ENCODE measurements at regions not wholly inside any gene's neighbourhood (a gene's known extent, or its start where the extent isn't known, plus 50 kb on each side); places are given as distances from the start of the nearest gene placed in this dataset.
"Not testable (repeated sequence)": the region's sequence is repeated elsewhere in the genome, so short reads cannot be mapped to it uniquely, and the experiment has no call there.

GRCh38 chr12:33115716-33116115 lies 219.1 kb upstream of the PKP2 start:
- no peak overlapping the region for H3K9ac ChIP-seq (ENCODE audit: low read depth, low read length)
- H3K27ac ChIP-seq (ENCODE audit: low read depth, low read length): peak overlapping the region; percentile 65
- no peak overlapping the region for H3K4me3 ChIP-seq (ENCODE audit: low read depth, low read length)
- peaks cover 27% of the 10 kb centered on the region for H3K4me1 ChIP-seq (ENCODE audit: control insufficient read depth, insufficient read depth, low read length)
- H3K27me3 ChIP-seq (ENCODE audit: control insufficient read depth, insufficient read depth, low read length): no peaks in the 10 kb centered on the region
- no peaks in the 10 kb centered on the region for H3K9me3 ChIP-seq (ENCODE audit: control insufficient read depth, insufficient read depth, low read length)
- no peaks in the 10 kb centered on the region for H3K36me3 ChIP-seq (ENCODE audit: control insufficient read depth, insufficient read depth, low read length)

DNA sequence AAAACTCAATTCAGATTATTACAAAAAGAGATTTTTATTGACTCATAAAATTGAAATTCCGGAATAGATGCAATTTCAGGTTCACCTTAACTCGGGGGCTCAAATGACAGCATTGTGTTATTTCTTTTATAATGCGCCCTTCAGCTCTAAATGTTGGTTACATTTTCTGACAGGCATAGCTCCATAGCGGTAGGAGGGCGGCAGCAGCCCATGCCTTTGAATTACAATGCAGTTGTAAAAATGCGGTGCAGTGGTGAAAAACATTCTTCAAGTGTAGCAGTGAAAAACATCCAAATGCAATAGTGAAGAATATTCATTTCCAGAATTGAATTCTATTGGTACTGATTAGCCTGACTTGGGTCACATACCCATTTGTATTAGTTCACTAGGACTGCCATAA lies 215.3 kb upstream of the PKP2 start:
- H3K4me1 ChIP-seq (ENCODE audit: control insufficient read depth, insufficient read depth, low read length): peaks cover 27% of the 10 kb centered on the region
- no peaks in the 10 kb centered on the region for H3K27me3 ChIP-seq (ENCODE audit: control insufficient read depth, insufficient read depth, low read length)
- H3K4me3 ChIP-seq (ENCODE audit: low read depth, low read length): peak overlapping the region; percentile 7; the same call in 1 of the 2 replicates
- H3K27ac ChIP-seq (ENCODE audit: low read depth, low read length): peak overlapping the region; percentile 54
- H3K9me3 ChIP-seq (ENCODE audit: control insufficient read depth, insufficient read depth, low read length): peaks cover 14% of the 10 kb centered on the region; the same call in 1 of the 2 replicates
- H3K36me3 ChIP-seq (ENCODE audit: control insufficient read depth, insufficient read depth, low read length): no peaks in the 10 kb centered on the region
- no peak overlapping the region for H3K9ac ChIP-seq (ENCODE audit: low read depth, low read length)

DNA sequence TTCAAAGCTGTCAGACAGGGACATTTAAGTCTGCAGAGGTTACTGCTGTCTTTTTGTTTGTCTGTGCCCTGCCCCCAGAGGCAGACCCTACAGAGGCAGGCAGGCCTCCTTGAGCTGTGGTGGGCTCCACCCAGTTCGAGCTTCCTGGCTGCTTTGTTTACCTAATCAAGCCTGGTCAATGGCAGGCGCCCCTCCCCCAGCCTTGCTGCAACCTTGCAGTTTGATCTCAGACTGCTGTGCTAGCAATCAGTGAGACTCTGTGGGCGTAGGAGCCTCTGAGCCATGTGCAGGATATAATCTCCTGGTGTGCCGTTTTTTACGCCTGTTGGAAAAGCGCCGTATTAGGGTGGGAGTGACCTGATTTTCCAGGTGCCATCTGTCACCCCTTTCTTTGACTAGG lies 211.2 kb upstream of the PKP2 start:
- peaks cover 17% of the 10 kb centered on the region for H3K4me1 ChIP-seq (ENCODE audit: control insufficient read depth, insufficient read depth, low read length)
- H3K27me3 ChIP-seq (ENCODE audit: control insufficient read depth, insufficient read depth, low read length); H3K27ac ChIP-seq (ENCODE audit: low read depth, low read length); H3K4me3 ChIP-seq (ENCODE audit: low read depth, low read length); H3K36me3 ChIP-seq (ENCODE audit: control insufficient read depth, insufficient read depth, low read length); H3K9ac ChIP-seq (ENCODE audit: low read depth, low read length): not testable (repeated sequence)
- H3K9me3 ChIP-seq (ENCODE audit: control insufficient read depth, insufficient read depth, low read length): peaks cover 14% of the 10 kb centered on the region; the same call in 1 of the 2 replicates

DNA sequence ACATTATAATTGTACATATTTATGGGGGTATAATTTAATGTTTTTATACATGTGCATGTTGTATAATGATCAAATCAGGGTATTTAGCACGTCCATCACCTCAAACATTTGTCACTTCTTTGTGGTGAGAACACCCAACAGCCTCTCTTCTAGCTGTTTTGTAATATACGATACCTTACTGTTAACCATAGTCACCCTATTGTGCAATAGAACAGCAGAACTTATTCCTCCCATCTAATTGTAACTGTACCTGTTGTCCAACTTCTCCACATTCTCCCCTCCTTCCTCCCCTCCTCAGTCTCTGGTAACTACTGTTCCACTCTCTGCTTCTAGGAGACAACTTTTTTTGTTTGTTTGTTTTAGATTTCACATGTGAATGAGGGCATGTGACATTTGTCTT lies 197.0 kb upstream of the PKP2 start:
- Histone ChIP-seq H3K27me3 (ENCODE audit: control insufficient read depth, insufficient read depth, low read length) (no peaks in the 10 kb centered on the region), H3K27ac (ENCODE audit: low read depth, low read length) (no peak overlapping the region), H3K4me1 (ENCODE audit: control insufficient read depth, insufficient read depth, low read length) (peaks cover 11% of the 10 kb centered on the region), H3K36me3 (ENCODE audit: control insufficient read depth, insufficient read depth, low read length) (no peaks in the 10 kb centered on the region), H3K4me3 (ENCODE audit: low read depth, low read length) (no peak overlapping the region), H3K9ac (ENCODE audit: low read depth, low read length) (no peak overlapping the region), H3K9me3 (ENCODE audit: control insufficient read depth, insufficient read depth, low read length) (peaks cover 12% of the 10 kb centered on the region; the same call in 1 of the 2 replicates)

GRCh38 chr12:33087876-33088275 lies 191.3 kb upstream of the PKP2 start:
- H3K9me3 ChIP-seq (ENCODE audit: control insufficient read depth, insufficient read depth, low read length); H3K4me1 ChIP-seq (ENCODE audit: control insufficient read depth, insufficient read depth, low read length); H3K27me3 ChIP-seq (ENCODE audit: control insufficient read depth, insufficient read depth, low read length); H3K27ac ChIP-seq (ENCODE audit: low read depth, low read length); H3K4me3 ChIP-seq (ENCODE audit: low read depth, low read length); H3K36me3 ChIP-seq (ENCODE audit: control insufficient read depth, insufficient read depth, low read length); H3K9ac ChIP-seq (ENCODE audit: low read depth, low read length): not testable (repeated sequence)

DNA sequence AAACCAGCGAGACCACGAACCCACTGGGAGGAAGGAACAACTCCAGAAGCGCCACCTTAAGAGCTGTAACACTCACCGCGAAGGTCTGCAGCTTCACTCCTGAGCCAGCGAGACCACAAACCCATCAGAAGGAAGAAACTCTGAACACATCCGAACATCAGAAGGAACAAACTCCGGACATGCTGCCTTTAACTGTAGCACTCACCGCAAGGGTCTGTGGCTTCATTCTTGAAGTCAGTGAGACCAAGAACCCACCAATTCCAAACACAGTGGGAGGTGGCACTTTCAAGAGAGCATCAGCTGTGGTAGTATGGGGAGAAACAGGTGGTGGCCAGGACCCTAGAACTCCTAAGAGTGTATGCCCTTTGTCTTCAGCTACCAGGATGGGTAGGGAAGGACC lies 179.8 kb upstream of the PKP2 start:
- not testable (repeated sequence) for H3K4me3 ChIP-seq (ENCODE audit: low read depth, low read length); H3K4me1 ChIP-seq (ENCODE audit: control insufficient read depth, insufficient read depth, low read length); H3K9me3 ChIP-seq (ENCODE audit: control insufficient read depth, insufficient read depth, low read length); H3K36me3 ChIP-seq (ENCODE audit: control insufficient read depth, insufficient read depth, low read length); H3K27ac ChIP-seq (ENCODE audit: low read depth, low read length); H3K9ac ChIP-seq (ENCODE audit: low read depth, low read length); H3K27me3 ChIP-seq (ENCODE audit: control insufficient read depth, insufficient read depth, low read length)

- not testable (repeated sequence) for H3K27ac ChIP-seq (ENCODE audit: low read depth, low read length); H3K4me3 ChIP-seq (ENCODE audit: low read depth, low read length); H3K36me3 ChIP-seq (ENCODE audit: control insufficient read depth, insufficient read depth, low read length); H3K27me3 ChIP-seq (ENCODE audit: control insufficient read depth, insufficient read depth, low read length); H3K9ac ChIP-seq (ENCODE audit: low read depth, low read length); H3K4me1 ChIP-seq (ENCODE audit: control insufficient read depth, insufficient read depth, low read length); H3K9me3 ChIP-seq (ENCODE audit: control insufficient read depth, insufficient read depth, low read length)
Observed at GRCh38 chr12:33075130-33075766, 178.7 kb upstream of the PKP2 start.

- H3K9ac ChIP-seq (ENCODE audit: low read depth, low read length): no peak overlapping the region
Observed at GRCh38 chr12:33061844-33062243, 165.3 kb upstream of the PKP2 start.

DNA sequence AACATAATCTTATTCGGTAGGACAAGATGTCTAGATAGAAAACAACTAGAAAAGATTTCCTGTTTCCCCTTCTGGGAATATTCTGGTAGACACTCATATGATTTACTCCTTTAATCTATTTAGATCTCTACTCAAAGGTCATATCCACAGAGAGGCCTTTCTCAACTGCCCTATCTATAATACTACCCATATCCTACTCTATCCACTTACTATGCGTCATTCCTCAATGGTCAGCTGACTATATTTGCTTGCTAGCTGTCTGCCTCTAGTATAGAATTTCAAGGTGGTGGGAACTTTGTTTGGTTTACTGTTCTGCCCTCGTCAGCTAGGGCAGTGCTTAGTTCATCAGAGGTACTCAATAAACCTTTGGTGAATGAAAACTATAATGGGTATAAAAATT lies 157.8 kb upstream of the PKP2 start:
- Histone ChIP-seq H3K4me1 (ENCODE audit: control insufficient read depth, insufficient read depth, low read length) (peaks cover 7% of the 10 kb centered on the region), H3K27ac (ENCODE audit: low read depth, low read length) (no peak overlapping the region), H3K4me3 (ENCODE audit: low read depth, low read length) (no peak overlapping the region), H3K36me3 (ENCODE audit: control insufficient read depth, insufficient read depth, low read length) (no peaks in the 10 kb centered on the region), H3K27me3 (ENCODE audit: control insufficient read depth, insufficient read depth, low read length) (no peaks in the 10 kb centered on the region), H3K9me3 (ENCODE audit: control insufficient read depth, insufficient read depth, low read length) (no peaks in the 10 kb centered on the region), H3K9ac (ENCODE audit: low read depth, low read length) (no peak overlapping the region)

More at GRCh38 chr12:33061844-33062243, 165.3 kb upstream of the PKP2 start:
- no peaks in the 10 kb centered on the region for H3K9me3 ChIP-seq (ENCODE audit: control insufficient read depth, insufficient read depth, low read length)
- no peak overlapping the region for H3K27ac ChIP-seq (ENCODE audit: low read depth, low read length)
- H3K4me3 ChIP-seq (ENCODE audit: low read depth, low read length): no peak overlapping the region
- no peaks in the 10 kb centered on the region for H3K36me3 ChIP-seq (ENCODE audit: control insufficient read depth, insufficient read depth, low read length)
- no peaks in the 10 kb centered on the region; the same call in 1 of the 2 replicates for H3K4me1 ChIP-seq (ENCODE audit: control insufficient read depth, insufficient read depth, low read length)
- H3K27me3 ChIP-seq (ENCODE audit: control insufficient read depth, insufficient read depth, low read length): no peaks in the 10 kb centered on the region

GRCh38 chr12:33052141-33053051 lies 155.8 kb upstream of the PKP2 start:
- no peaks in the 10 kb centered on the region for H3K36me3 ChIP-seq (ENCODE audit: control insufficient read depth, insufficient read depth, low read length)
- no peak overlapping the region for H3K27ac ChIP-seq (ENCODE audit: low read depth, low read length)
- no peak overlapping the region for H3K4me3 ChIP-seq (ENCODE audit: low read depth, low read length)
- H3K27me3 ChIP-seq (ENCODE audit: control insufficient read depth, insufficient read depth, low read length): no peaks in the 10 kb centered on the region
- no peaks in the 10 kb centered on the region for H3K9me3 ChIP-seq (ENCODE audit: control insufficient read depth, insufficient read depth, low read length)
- H3K9ac ChIP-seq (ENCODE audit: low read depth, low read length): no peak overlapping the region
- peaks cover 7% of the 10 kb centered on the region for H3K4me1 ChIP-seq (ENCODE audit: control insufficient read depth, insufficient read depth, low read length)

- H3K9ac ChIP-seq (ENCODE audit: low read depth, low read length): no peak overlapping the region
- H3K9me3 ChIP-seq (ENCODE audit: control insufficient read depth, insufficient read depth, low read length): no peaks in the 10 kb centered on the region
- no peaks in the 10 kb centered on the region for H3K4me1 ChIP-seq (ENCODE audit: control insufficient read depth, insufficient read depth, low read length)
- H3K27me3 ChIP-seq (ENCODE audit: control insufficient read depth, insufficient read depth, low read length): no peaks in the 10 kb centered on the region
- H3K4me3 ChIP-seq (ENCODE audit: low read depth, low read length): no peak overlapping the region
- H3K27ac ChIP-seq (ENCODE audit: low read depth, low read length): no peak overlapping the region
- H3K36me3 ChIP-seq (ENCODE audit: control insufficient read depth, insufficient read depth, low read length): no peaks in the 10 kb centered on the region
Observed at GRCh38 chr12:33047666-33048065, 151.1 kb upstream of the PKP2 start.

Data from HUES48 (cell line).